ENCODE measurements at regions not wholly inside any gene's neighbourhood (a gene's known extent, or its start where the extent isn't known, plus 50 kb on each side); places are given as distances from the start of the nearest gene placed in this dataset.
"Not testable (repeated sequence)": the region's sequence is repeated elsewhere in the genome, so short reads cannot be mapped to it uniquely, and the experiment has no call there.

DNA sequence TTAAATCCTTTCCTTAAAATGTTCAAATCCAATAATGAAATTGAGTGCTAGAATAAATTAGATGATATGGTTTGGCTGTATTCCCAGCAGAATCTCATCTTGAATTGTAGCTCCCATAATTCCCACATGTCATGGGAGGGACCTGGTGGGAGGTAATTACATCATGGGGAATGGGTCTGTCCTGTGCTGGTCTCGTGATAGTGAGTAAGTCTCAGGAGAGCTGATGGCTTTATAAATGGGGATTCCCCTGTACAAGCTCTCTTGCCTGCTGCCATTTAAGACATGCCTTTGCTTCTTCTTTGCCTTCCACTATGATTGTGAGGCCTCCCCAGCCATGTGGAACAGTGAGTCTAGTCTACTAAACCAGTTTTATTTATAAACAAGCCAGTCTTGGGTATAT, 508.5 kb downstream of the ETNK1 start:
- intact Hi-C loops (cut with DNase I) = no loop called here
- 46 to 83% methylated on average over 1 of the region's 1 CpG for WGBS, 2 donors
- H3K4me1 ChIP-seq = no peaks in the 10 kb centered on the region
- no peaks in the 10 kb centered on the region for H3K27me3 ChIP-seq
- DNase-seq = no peak
- TF ChIP-seq, protein P1, sequence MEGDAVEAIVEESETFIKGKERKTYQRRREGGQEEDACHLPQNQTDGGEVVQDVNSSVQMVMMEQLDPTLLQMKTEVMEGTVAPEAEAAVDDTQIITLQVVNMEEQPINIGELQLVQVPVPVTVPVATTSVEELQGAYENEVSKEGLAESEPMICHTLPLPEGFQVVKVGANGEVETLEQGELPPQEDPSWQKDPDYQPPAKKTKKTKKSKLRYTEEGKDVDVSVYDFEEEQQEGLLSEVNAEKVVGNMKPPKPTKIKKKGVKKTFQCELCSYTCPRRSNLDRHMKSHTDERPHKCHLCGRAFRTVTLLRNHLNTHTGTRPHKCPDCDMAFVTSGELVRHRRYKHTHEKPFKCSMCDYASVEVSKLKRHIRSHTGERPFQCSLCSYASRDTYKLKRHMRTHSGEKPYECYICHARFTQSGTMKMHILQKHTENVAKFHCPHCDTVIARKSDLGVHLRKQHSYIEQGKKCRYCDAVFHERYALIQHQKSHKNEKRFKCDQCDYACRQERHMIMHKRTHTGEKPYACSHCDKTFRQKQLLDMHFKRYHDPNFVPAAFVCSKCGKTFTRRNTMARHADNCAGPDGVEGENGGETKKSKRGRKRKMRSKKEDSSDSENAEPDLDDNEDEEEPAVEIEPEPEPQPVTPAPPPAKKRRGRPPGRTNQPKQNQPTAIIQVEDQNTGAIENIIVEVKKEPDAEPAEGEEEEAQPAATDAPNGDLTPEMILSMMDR (IDR thresholded peaks at IDR 0.05) = no peak
- no peak for TF ChIP-seq POLR2A (IDR thresholded peaks at IDR 0.05)
- no peaks in the 10 kb centered on the region for H3K36me3 ChIP-seq
- H3K4me3 ChIP-seq = no peak overlapping the region
- H3K27ac ChIP-seq = no peak overlapping the region
- H3K9me3 ChIP-seq = no peaks in the 10 kb centered on the region

DNA sequence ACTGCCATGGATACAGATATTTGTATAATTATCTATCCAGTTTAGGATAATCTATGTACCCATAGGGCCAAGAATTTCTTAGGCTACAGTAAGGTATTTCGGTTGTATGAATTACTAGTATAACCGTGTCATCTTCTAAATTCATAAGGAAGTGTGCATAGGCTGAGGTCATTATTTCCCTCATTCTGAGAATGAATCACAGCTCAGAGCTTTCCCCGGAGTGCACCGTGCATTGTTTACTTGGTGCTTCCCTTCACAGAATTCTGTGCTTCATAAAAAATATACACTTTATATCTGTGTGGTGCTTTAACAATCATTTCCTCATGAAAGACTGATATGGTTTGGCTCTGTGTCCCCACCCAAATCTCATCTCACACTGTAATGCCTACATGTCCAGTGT, 514.1 kb downstream of the ETNK1 start:
- no peak overlapping the region for H3K4me3 ChIP-seq
- DNase-seq = no peak
- intact Hi-C loops (cut with DNase I) = no loop called here
- H3K9me3 ChIP-seq = no peaks in the 10 kb centered on the region
- H3K27ac ChIP-seq = no peak overlapping the region
- H3K36me3 ChIP-seq = no peaks in the 10 kb centered on the region
- no peak for TF ChIP-seq POLR2A (IDR thresholded peaks at IDR 0.05)
- TF ChIP-seq, protein P1 (IDR thresholded peaks at IDR 0.05) = no peak
- H3K27me3 ChIP-seq = no peaks in the 10 kb centered on the region
- H3K4me1 ChIP-seq = no peaks in the 10 kb centered on the region
- WGBS, 2 donors = 63 to 76% methylated on average over 4 of the region's 4 CpGs

DNA sequence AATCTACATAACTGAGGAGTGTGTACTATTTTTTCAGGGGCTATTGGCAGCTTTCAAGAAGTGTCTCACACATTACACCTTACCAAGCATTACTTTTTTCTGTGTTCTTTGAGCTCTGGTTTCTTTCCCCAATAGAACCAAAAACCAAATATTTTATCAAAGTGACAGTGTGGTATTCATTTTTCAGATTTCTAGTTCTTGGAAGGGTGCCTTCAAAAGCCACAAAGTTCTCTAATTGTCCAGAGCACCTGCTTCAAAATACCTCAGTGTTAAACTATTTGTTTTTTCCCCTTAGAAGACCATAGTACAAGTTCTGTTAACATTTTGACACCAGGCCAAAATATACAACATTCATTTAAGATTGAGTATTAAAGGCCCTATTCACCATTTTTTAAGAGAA, 515.7 kb downstream of the ETNK1 start:
- Histone ChIP-seq H3K27me3 (no peaks in the 10 kb centered on the region), H3K4me3 (no peak overlapping the region), H3K36me3 (no peaks in the 10 kb centered on the region), H3K4me1 (no peaks in the 10 kb centered on the region), H3K27ac (no peak overlapping the region), H3K9me3 (peaks cover 0 to 1% (median 0%) of the 10 kb centered on the region in 3 donors)
- intact Hi-C loops (cut with DNase I) = no loop called here
- TF ChIP-seq, protein P1 (IDR thresholded peaks at IDR 0.05) = no peak
- no peak for TF ChIP-seq POLR2A (IDR thresholded peaks at IDR 0.05)
- no peak for DNase-seq

DNA sequence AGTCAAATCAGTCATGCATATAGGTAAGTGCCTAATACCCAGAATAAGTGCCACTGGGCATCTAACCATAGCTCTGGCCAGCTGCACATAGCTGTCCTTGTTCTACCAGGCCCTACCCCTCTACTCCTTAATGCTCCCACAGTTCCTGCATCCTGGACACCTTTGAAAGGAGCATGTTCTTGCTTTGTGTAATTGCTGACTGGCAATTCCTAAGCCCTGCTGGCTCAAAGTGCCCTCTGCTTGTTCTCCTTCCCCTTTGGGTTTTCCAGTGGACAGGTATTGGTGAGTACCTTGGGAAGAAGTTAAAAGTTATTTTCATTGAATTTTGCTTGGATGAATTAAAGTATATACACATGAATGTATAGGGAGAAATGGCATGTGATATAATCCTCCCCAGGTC, 516.4 kb downstream of the ETNK1 start:
- Histone ChIP-seq H3K27me3 (no peaks in the 10 kb centered on the region), H3K4me1 (no peaks in the 10 kb centered on the region), H3K9me3 (peaks cover 0 to 8% (median 0%) of the 10 kb centered on the region in 3 donors), H3K36me3 (no peaks in the 10 kb centered on the region), H3K4me3 (no peak overlapping the region), H3K27ac (no peak overlapping the region)
- TF ChIP-seq, protein P1 (IDR thresholded peaks at IDR 0.05) = no peak
- no peak for TF ChIP-seq POLR2A (IDR thresholded peaks at IDR 0.05)
- intact Hi-C loops (cut with DNase I) = no loop called here
- no peak for DNase-seq

DNA sequence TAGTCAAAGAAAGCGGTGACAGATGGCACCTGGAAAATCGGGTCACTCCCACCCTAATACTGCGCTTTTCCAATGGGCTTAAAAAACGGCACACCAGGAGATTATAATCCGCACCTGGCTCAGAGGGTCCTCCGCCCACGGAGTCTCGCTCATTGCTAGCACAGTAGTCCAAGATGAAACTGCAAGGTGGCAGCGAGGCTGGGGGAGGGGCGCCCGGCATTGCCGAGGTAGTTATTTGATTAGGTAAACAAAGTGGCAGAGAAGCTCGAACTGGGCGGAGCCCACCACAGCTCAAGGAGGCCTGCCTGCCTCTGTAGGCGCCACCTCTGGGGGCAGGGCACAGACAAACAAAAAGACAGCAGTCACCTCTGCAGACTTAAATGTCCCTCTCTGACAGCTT, 521.1 kb downstream of the ETNK1 start:
- H3K27me3 ChIP-seq; H3K27ac ChIP-seq; intact Hi-C loops (cut with DNase I); H3K36me3 ChIP-seq; H3K4me3 ChIP-seq; H3K9me3 ChIP-seq; DNase-seq; H3K4me1 ChIP-seq: not testable (repeated sequence)
- WGBS, 2 donors = 88 to 95% methylated on average over 11 to 15 of the region's 15 CpGs

DNA sequence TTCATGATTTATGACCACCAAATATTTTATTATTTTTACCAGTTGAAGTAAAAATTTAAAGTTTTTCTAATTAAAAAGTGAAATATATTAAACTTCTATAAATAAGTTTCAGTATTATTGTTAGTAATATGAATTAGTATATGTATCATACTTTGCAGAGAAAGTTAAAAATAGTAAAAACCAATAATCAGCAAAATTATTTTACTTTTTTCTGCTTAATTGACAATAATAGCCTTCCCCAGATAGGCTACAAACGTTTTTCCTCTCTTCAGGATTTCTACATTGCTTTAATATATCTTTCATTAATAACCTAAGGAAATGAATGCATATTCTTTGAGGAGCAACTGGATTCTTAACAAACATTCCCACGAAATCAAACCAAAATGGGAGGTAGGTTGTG, 543.5 kb downstream of the ETNK1 start:
- H3K27ac ChIP-seq = no peak overlapping the region
- no peaks in the 10 kb centered on the region for H3K9me3 ChIP-seq
- no peaks in the 10 kb centered on the region for H3K4me1 ChIP-seq
- no peak for TF ChIP-seq POLR2A (IDR thresholded peaks at IDR 0.05)
- TF ChIP-seq, protein P1 (IDR thresholded peaks at IDR 0.05) = no peak
- DNase-seq = no peak
- H3K36me3 ChIP-seq = no peaks in the 10 kb centered on the region
- WGBS, 2 donors = 20 to 28% methylated on average over 2 of the region's 2 CpGs
- intact Hi-C loops (cut with DNase I) = no loop called here
- H3K4me3 ChIP-seq = no peak overlapping the region
- no peaks in the 10 kb centered on the region for H3K27me3 ChIP-seq
